Upper lobe of left lung (tissue), 4 donors: ENCODE measurements at regions not wholly inside any gene's neighbourhood (a gene's known extent, or its start where the extent isn't known, plus 50 kb on each side); places are given as distances from the start of the nearest gene placed in this dataset.

Experiments used
- CTCF ChIP-seq, 6 experiments: fragments of 450-650 bp in 4 of 6; fragments of 200-600 bp in 2 of 6; sonication (generic) in 2 of 6; IDR thresholded peaks; one replicate each; pipeline ENCODE4 v1.5.1; 2016 to 2019; ENCODE audit warnings: antibody characterized with exemption in 6 of 6
- POLR2A ChIP-seq, 4 donors: fragments of 450-650 bp; IDR thresholded peaks; one replicate each; pipeline ENCODE4 v1.5.1; 2016 to 2017; ENCODE audit warnings: antibody characterized with exemption in 4 of 4, mild to moderate bottlenecking in 2 of 4
- POLR2AphosphoS5 ChIP-seq, 2 donors: sonication (generic); formaldehyde crosslinking; IDR thresholded peaks; one replicate each; pipeline ENCODE4 v1.5.1; 2017; ENCODE audit warnings: antibody characterized with exemption in 2 of 2

GRCh38 chr9:29730163-29730562, 2156.9 kb upstream of the C9orf72 start:
- TF ChIP-seq CTCF (IDR thresholded peaks at IDR 0.05) (no peak), POLR2A (IDR thresholded peaks at IDR 0.05) (no peak), POLR2AphosphoS5 (IDR thresholded peaks at IDR 0.05) (no peak)
